Panc1 (cell line): ENCODE measurements at regions not wholly inside any gene's neighbourhood (a gene's known extent, or its start where the extent isn't known, plus 50 kb on each side); places are given as distances from the start of the nearest gene placed in this dataset.

Experiments
- ATAC-seq: fragments of 200-7000 bp; cut with Tn5 transposase; 2 replicates; pipeline ENCODE4 v1.9.1; 2020; ENCODE audit warnings: mild to moderate bottlenecking, moderate library complexity
- BruUV-seq: library from RNA; stranded (reverse); fragments of 400-500 nt; replicated peaks from 2 replicates; lab custom pipeline; 2021; lab: Mats Ljungman, UMichigan
- CTCF ChIA-PET: fragments of 300-600 bp; sonication (Branson Sonifier 250); formaldehyde crosslinking; loops from one replicate; lab custom pipeline; 2022; ENCODE audit warnings: antibody characterized with exemption; lab: Charles Lee
- POLR2A ChIA-PET: fragments of 300-600 bp; sonication (Branson Sonifier 250); formaldehyde crosslinking; loops from one replicate; lab custom pipeline; 2022; ENCODE audit warnings: antibody characterized with exemption; lab: Charles Lee
- DNase-seq: peaks from one replicate; pipeline ENCODE4 v3.0.0-alpha.2; 2010; ENCODE audit warnings: low read depth, low spot score
- H3K27ac ChIP-seq: 2 replicates; pipeline ENCODE4 v1.5.1; 2011; ENCODE audit warnings: mild to moderate bottlenecking, low read length, inconsistent platforms
- H3K27me3 ChIP-seq: fragments of 200-500 bp; sonication (Bioruptor generic); 2 replicates; pipeline ENCODE4 v1.6.0; 2014; ENCODE audit warnings: low read length, inconsistent platforms; ENCODE audit not compliant: control insufficient read depth, insufficient read depth
- H3K36me3 ChIP-seq: fragments of 200-500 bp; sonication (Bioruptor generic); 2 replicates; pipeline ENCODE4 v1.5.1; 2014; ENCODE audit warnings: inconsistent platforms, mild to moderate bottlenecking, low read length, moderate library complexity; ENCODE audit not compliant: control insufficient read depth, insufficient read depth
- H3K4me1 ChIP-seq: 2 replicates; pipeline ENCODE4 v1.5.1; 2011; ENCODE audit warnings: inconsistent platforms, mild to moderate bottlenecking, low read length, moderate library complexity; ENCODE audit not compliant: control insufficient read depth, insufficient read depth
- H3K4me3 ChIP-seq, 2 experiments: 2 replicates each; pipeline ENCODE4 v1.5.1; 2011 to 2012; ENCODE audit warnings: low read depth in 2 of 2, low read length in 2 of 2, mild to moderate bottlenecking in 2 of 2, inconsistent platforms in 1 of 2, moderate library complexity in 1 of 2
- H3K9me3 ChIP-seq: fragments of 200-500 bp; sonication (Bioruptor generic); 2 replicates; pipeline ENCODE4 v1.5.1; 2014; ENCODE audit warnings: low read depth, mild to moderate bottlenecking, inconsistent platforms, low read length, moderate library complexity; ENCODE audit not compliant: control insufficient read depth, insufficient read depth
- POLR2AphosphoS5 ChIP-seq: IDR thresholded peaks from 2 replicates; pipeline ENCODE4 v1.6.1; 2012; ENCODE audit warnings: mild to moderate bottlenecking, low read depth, low read length, moderate library complexity
- SIN3A ChIP-seq: IDR thresholded peaks from 2 replicates; pipeline ENCODE4 v1.6.1; 2012; ENCODE audit warnings: low read depth, mild to moderate bottlenecking, low read length, moderate library complexity, borderline replicate concordance; ENCODE audit not compliant: insufficient read depth
- TCF7L2 ChIP-seq: IDR thresholded peaks from 2 replicates; pipeline ENCODE4 v1.6.1; 2011; ENCODE audit warnings: mild to moderate bottlenecking, low read depth, low read length, inconsistent platforms
- in situ Hi-C: cut with HindIII; loops from 2 replicates; pipeline ENCODE4 v1.10.0; 2016; ENCODE audit warnings: low sequenced_read_pairs, low pct_unique_long_range_greater_than_20kb
- intact Hi-C: fragments of 100-400 bp; cut with micrococcal nuclease; formaldehyde crosslinking; loops from one replicate; pipeline ENCODE4 v1.10.0; 2022; ENCODE audit not compliant: unreplicated experiment
- TF ChIP-seq, protein P1 (sequence below), 2 experiments: IDR thresholded peaks; 2 replicates each; pipeline ENCODE4 v1.6.1; 2011 to 2012; ENCODE audit warnings: low read depth in 2 of 2, control low read depth in 1 of 2, low read length in 1 of 2, mild to moderate bottlenecking in 1 of 2, moderate library complexity in 1 of 2; ENCODE audit not compliant: insufficient read depth in 1 of 2
- TF ChIP-seq, protein P2 (sequence below): fragments of 450-650 bp; IDR thresholded peaks from 2 replicates; pipeline ENCODE4 v1.5.1; 2017; ENCODE audit warnings: mild to moderate bottlenecking

- Histone ChIP-seq H3K27ac (no peak overlapping the region), H3K27me3 (no peaks in the 10 kb centered on the region), H3K4me3 (no peak overlapping the region), H3K4me1 (no peaks in the 10 kb centered on the region), H3K9me3 (no peaks in the 10 kb centered on the region), H3K36me3 (no peaks in the 10 kb centered on the region)
- BruUV-seq, result no TSS peak
- CTCF ChIA-PET, result no interaction called here
- POLR2A ChIA-PET, result no interaction called here
- in situ Hi-C loops (no loop called here), intact Hi-C loops (no loop called here)
- TF ChIP-seq, protein P1, sequence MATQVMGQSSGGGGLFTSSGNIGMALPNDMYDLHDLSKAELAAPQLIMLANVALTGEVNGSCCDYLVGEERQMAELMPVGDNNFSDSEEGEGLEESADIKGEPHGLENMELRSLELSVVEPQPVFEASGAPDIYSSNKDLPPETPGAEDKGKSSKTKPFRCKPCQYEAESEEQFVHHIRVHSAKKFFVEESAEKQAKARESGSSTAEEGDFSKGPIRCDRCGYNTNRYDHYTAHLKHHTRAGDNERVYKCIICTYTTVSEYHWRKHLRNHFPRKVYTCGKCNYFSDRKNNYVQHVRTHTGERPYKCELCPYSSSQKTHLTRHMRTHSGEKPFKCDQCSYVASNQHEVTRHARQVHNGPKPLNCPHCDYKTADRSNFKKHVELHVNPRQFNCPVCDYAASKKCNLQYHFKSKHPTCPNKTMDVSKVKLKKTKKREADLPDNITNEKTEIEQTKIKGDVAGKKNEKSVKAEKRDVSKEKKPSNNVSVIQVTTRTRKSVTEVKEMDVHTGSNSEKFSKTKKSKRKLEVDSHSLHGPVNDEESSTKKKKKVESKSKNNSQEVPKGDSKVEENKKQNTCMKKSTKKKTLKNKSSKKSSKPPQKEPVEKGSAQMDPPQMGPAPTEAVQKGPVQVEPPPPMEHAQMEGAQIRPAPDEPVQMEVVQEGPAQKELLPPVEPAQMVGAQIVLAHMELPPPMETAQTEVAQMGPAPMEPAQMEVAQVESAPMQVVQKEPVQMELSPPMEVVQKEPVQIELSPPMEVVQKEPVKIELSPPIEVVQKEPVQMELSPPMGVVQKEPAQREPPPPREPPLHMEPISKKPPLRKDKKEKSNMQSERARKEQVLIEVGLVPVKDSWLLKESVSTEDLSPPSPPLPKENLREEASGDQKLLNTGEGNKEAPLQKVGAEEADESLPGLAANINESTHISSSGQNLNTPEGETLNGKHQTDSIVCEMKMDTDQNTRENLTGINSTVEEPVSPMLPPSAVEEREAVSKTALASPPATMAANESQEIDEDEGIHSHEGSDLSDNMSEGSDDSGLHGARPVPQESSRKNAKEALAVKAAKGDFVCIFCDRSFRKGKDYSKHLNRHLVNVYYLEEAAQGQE (IDR thresholded peaks at IDR 0.05; ENCODE audit: insufficient read depth in 1 of 2, low read depth in 2 of 2, low read length in 1 of 2), result no peak
- TF ChIP-seq, protein P2, sequence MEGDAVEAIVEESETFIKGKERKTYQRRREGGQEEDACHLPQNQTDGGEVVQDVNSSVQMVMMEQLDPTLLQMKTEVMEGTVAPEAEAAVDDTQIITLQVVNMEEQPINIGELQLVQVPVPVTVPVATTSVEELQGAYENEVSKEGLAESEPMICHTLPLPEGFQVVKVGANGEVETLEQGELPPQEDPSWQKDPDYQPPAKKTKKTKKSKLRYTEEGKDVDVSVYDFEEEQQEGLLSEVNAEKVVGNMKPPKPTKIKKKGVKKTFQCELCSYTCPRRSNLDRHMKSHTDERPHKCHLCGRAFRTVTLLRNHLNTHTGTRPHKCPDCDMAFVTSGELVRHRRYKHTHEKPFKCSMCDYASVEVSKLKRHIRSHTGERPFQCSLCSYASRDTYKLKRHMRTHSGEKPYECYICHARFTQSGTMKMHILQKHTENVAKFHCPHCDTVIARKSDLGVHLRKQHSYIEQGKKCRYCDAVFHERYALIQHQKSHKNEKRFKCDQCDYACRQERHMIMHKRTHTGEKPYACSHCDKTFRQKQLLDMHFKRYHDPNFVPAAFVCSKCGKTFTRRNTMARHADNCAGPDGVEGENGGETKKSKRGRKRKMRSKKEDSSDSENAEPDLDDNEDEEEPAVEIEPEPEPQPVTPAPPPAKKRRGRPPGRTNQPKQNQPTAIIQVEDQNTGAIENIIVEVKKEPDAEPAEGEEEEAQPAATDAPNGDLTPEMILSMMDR, result no peak
- TF ChIP-seq SIN3A, result no peak
- no peak for TF ChIP-seq TCF7L2
- TF ChIP-seq POLR2AphosphoS5, result no peak
- DNase-seq, result no peak
- no peak for ATAC-seq
These were observed 698.7 kb downstream of the EPHA3 start for GRCh38 chr3:89806166-89806565.

DNA sequence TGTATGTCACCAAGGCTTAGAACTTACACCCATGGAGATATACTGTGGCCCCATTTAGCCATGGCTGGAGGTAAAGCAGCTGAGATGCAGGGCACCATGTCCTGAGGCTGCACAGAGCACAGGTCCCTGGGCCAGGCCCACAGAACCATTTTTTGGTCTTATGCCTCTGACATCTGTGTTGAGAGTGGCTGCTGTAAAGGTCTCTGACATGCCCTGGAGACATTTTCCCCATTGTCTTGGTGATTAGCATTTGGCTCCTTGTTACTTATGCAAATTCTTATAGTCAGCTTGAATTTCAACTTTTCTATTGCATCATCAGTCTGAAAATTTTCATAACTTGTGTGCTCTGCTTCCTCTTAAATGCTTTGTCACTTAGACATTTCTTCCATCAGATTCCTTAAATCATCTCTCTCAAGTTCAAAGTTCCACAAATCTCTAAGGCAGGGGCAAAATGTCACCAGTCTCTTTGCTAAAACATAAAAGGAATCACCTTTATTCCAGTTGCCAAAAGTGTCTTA lies 701.3 kb downstream of the EPHA3 start:
- no peak for DNase-seq
- no TSS peak for BruUV-seq

More for the DNA sequence above, 701.3 kb downstream of the EPHA3 start:
- Histone ChIP-seq H3K27me3 (no peaks in the 10 kb centered on the region), H3K27ac (no peak overlapping the region), H3K4me1 (no peaks in the 10 kb centered on the region), H3K9me3 (no peaks in the 10 kb centered on the region), H3K4me3 (no peak overlapping the region), H3K36me3 (no peaks in the 10 kb centered on the region)
- intact Hi-C loops (no loop called here), in situ Hi-C loops (no loop called here)
- TF ChIP-seq, protein P1 (IDR thresholded peaks at IDR 0.05; ENCODE audit: insufficient read depth in 1 of 2, low read depth in 2 of 2, low read length in 1 of 2), result no peak
- TF ChIP-seq, protein P2, result no peak
- TF ChIP-seq POLR2AphosphoS5 (no peak), SIN3A (no peak), TCF7L2 (no peak)
- CTCF ChIA-PET, result no interaction called here
- POLR2A ChIA-PET, result no interaction called here
- no peak for ATAC-seq
